NCI-H748 (cell line): ENCODE measurements at regions not wholly inside any gene's neighbourhood (a gene's known extent, or its start where the extent isn't known, plus 50 kb on each side); places are given as distances from the start of the nearest gene placed in this dataset.

Source experiments
- DNase-seq: peaks from one replicate; lab custom pipeline; 2025; ENCODE audit not compliant: unreplicated experiment; lab: John Stamatoyannopoulos, UW

- DNase-seq, result no peak
Observed at GRCh38 chr3:193844472-193844871, 251.5 kb downstream of the OPA1 start.

GRCh38 chr3:193845144-193845543, 252.1 kb downstream of the OPA1 start:
- DNase-seq, result no peak

- no peak for DNase-seq
Observed at GRCh38 chr3:193846569-193846968, 253.6 kb downstream of the OPA1 start.

- DNase-seq, result no peak
Observed at GRCh38 chr3:193847402-193847801, 254.4 kb downstream of the OPA1 start.

- no peak for DNase-seq
Observed at GRCh38 chr3:193848547-193848946, 255.5 kb downstream of the OPA1 start.

- DNase-seq, result no peak
Observed at GRCh38 chr3:193850084-193850619, 257.1 kb downstream of the OPA1 start.

GRCh38 chr3:193851428-193851847, 258.4 kb downstream of the OPA1 start:
- DNase-seq, result no peak

- DNase-seq, result no peak
Observed at GRCh38 chr3:193851941-193852674, 259.1 kb downstream of the OPA1 start.

GRCh38 chr3:193852901-193853300, 259.9 kb downstream of the OPA1 start:
- DNase-seq, result no peak

- DNase-seq, result no peak
Observed at GRCh38 chr3:193853511-193854219, 260.7 kb downstream of the OPA1 start.

- DNase-seq, result no peak
Observed at GRCh38 chr3:193857996-193858395, 265.0 kb downstream of the OPA1 start.

GRCh38 chr3:193859195-193859594, 266.2 kb downstream of the OPA1 start:
- DNase-seq, result no peak

- DNase-seq, result no peak
Observed at GRCh38 chr3:193861012-193861411, 268.0 kb downstream of the OPA1 start.

- DNase-seq, result no peak
Observed at GRCh38 chr3:193862843-193863242, 269.8 kb downstream of the OPA1 start.

- DNase-seq, result no peak
Observed at GRCh38 chr3:193863657-193864357, 270.8 kb downstream of the OPA1 start.

- no peak for DNase-seq
Observed at GRCh38 chr3:193865339-193865738, 270.6 kb upstream of the HES1 start.

GRCh38 chr3:193865896-193866480, 270.0 kb upstream of the HES1 start:
- no peak for DNase-seq

- no peak for DNase-seq
Observed at GRCh38 chr3:193868590-193868989, 267.4 kb upstream of the HES1 start.

GRCh38 chr3:193869221-193870201, 266.4 kb upstream of the HES1 start:
- no peak for DNase-seq
